ENCODE measurements at regions not wholly inside any gene's neighbourhood (a gene's known extent, or its start where the extent isn't known, plus 50 kb on each side); places are given as distances from the start of the nearest gene placed in this dataset.

DNA sequence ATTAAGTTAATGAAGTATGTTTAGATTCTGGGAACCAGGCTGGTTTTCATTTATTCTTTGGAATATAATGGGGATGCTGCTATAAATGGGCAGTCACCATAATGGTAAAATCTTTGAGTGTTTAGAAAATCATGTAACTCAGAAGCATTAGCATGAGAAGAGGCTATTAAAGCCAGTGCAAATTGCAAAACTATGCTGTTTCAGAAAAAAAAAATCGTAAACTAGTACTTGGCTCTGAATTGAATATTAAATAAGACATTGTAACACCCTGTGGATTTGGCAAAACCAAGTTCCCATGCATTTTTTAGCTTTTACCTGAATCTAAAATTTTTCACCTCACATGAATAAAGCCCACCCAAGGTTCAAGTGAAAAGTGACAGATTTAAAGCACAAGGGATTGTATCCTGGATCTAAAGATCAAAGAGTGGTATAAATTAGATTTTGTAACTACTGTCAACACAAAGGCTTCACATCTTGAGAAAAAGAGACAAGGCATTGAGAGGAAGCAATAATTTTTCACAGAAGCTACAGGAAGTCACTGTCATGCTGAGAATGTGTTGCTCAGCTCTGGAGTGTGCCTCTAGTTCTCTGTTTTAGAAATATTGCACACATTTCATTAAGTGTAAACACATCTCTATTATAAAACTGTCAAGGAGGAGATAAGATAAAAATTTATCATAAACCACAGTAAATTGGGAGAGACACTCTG, 142.2 kb downstream of the ABCA8 start:
- DNase-seq (no peak), ATAC-seq (replicated peaks) (no peak)
- Mint-ChIP-seq H3K4me3 (no peak overlapping the region), H3K27me3 (peaks cover 0 to 3% of the 10 kb centered on the region in 2 donors), H3K4me1 (no peaks in the 10 kb centered on the region), H3K36me3 (no peaks in the 10 kb centered on the region), H3K9me3 (peaks cover 0 to 4% of the 10 kb centered on the region in 2 donors), H3K27ac (no peak overlapping the region)

DNA sequence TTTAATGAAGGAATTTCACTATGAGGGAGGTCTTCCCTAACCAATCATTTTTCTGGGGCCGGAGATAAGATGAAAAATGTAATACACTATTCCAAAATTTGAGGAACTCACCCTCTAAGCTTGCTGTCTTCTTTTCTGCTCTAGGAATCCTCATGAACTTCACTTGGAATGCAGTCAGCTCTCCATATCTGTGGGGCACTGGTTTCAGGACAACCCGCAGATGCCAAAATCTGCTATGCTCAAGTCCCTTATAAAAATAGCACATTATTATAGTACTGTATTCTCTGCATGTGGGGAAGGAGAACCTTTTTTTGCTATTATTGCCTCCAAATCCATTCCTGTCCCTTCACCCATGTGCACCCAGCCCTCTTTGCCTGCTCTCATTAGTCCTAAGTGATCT, 146.0 kb downstream of the ABCA8 start:
- ATAC-seq (replicated peaks) (no peak), DNase-seq (no peak)
- H3K27me3 Mint-ChIP-seq = peaks cover 0 to 10% of the 10 kb centered on the region in 2 donors
- H3K27ac Mint-ChIP-seq = no peak overlapping the region
- H3K4me1 Mint-ChIP-seq = no peaks in the 10 kb centered on the region
- no peak overlapping the region for H3K4me3 Mint-ChIP-seq
- H3K9me3 Mint-ChIP-seq = peaks cover 0 to 4% of the 10 kb centered on the region in 2 donors
- H3K36me3 Mint-ChIP-seq = no peaks in the 10 kb centered on the region

DNA sequence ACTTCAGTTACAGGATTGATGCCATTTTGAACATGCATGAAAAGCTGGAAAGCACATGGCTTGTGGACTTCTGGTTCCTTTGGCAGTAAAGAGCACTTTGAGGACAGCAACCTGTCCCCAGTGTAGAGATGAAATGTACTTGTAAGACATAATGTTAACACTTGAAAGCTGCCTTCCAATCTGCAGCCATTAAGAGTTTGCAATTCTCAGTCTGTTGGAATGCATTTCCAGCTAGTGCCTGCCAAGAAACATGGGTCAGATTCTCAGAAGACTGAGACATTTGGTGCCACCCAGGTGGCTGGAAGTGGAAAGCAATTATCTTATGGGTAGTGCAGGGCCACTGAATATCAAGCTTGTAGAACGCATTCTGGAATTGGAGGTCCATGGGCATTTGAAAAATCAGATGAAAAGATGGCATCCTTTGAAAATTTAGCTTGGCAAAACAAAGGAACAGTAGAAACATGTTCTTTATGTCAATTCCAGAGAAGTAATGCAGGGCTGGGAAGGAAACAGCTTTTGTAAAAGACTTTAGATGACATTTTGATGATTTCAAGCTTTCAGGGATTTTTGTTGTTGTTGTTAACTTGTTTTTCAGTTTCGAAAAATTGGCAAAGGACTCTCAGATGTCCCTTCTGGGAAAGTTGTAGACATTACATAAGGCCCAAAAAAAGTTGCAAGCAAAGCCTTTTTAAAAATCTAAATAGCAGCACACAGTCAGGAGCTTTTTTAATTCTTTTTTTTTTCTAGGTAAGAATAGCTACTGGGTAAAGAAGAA, 147.0 kb downstream of the ABCA8 start:
- Mint-ChIP-seq H3K27me3 (peaks cover 0 to 10% of the 10 kb centered on the region in 2 donors), H3K36me3 (no peaks in the 10 kb centered on the region), H3K4me3 (no peak overlapping the region), H3K4me1 (no peaks in the 10 kb centered on the region), H3K27ac (no peak overlapping the region), H3K9me3 (peaks cover 0 to 4% of the 10 kb centered on the region in 2 donors)
- ATAC-seq (replicated peaks) (no peak), DNase-seq (no peak)

DNA sequence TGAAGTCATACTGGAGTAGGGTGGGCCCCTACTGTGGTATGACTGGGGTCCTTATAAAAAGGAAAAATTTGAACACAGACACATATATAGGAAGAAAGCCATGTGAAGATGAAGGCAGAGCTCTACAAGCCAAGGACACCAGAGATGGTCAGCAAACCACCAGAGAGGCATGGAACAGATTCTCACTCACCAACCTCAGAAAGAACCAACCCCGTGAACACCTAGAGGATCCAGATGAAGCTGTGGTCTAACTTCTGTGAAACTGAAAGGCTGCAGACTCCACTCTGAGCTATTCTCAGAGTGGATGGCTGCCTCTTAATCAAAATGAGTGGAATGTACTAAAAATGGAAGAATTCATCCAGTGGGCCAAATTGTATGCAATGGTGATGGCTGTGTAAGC, 149.6 kb downstream of the ABCA8 start:
- Mint-ChIP-seq H3K4me1 (no peaks in the 10 kb centered on the region), H3K36me3 (no peaks in the 10 kb centered on the region), H3K27me3 (peaks cover 0 to 13% of the 10 kb centered on the region in 2 donors), H3K9me3 (no peaks in the 10 kb centered on the region), H3K27ac (no peak overlapping the region), H3K4me3 (no peak overlapping the region)
- DNase-seq = no peak
- no peak for ATAC-seq (replicated peaks)

DNA sequence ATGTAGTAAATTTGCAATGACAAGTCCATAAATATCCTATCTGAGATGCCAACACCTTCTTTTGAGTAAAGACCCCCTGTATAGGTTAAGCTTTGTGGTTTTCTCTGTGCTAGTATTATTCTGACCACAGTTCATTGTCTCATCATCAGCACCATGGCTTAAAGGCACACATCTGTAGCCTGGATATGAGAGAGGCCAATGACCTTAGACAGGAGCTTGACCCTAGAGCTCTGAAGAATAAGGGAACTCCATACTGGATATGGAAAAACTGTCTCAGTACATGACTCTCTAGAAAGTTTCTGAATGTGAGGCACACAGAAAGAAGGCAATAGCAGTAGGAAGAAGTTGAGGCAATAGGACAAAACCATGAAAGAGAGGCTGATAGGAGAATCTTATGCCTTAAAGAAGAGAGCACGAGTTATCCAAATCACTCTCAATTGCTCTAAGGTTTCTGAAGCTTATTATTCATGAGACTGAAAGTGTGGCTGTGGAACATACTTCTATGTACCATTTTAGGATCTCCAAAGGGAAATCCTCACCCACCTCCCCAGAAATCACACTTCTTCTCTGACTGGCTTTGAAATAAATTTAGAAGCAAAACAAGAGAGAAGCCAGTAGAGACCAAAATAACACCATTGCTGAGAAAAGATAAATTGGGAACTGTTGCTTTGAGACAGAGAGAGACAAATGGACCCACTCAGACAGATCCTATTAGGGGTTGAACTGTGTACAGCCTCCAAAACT, 150.2 kb downstream of the ABCA8 start:
- H3K27ac Mint-ChIP-seq = no peak overlapping the region
- H3K4me1 Mint-ChIP-seq = no peaks in the 10 kb centered on the region
- ATAC-seq (replicated peaks) (no peak), DNase-seq (no peak)
- H3K27me3 Mint-ChIP-seq = peaks cover 0 to 13% of the 10 kb centered on the region in 2 donors
- H3K4me3 Mint-ChIP-seq = no peak overlapping the region
- no peaks in the 10 kb centered on the region for H3K36me3 Mint-ChIP-seq
- no peaks in the 10 kb centered on the region for H3K9me3 Mint-ChIP-seq

DNA sequence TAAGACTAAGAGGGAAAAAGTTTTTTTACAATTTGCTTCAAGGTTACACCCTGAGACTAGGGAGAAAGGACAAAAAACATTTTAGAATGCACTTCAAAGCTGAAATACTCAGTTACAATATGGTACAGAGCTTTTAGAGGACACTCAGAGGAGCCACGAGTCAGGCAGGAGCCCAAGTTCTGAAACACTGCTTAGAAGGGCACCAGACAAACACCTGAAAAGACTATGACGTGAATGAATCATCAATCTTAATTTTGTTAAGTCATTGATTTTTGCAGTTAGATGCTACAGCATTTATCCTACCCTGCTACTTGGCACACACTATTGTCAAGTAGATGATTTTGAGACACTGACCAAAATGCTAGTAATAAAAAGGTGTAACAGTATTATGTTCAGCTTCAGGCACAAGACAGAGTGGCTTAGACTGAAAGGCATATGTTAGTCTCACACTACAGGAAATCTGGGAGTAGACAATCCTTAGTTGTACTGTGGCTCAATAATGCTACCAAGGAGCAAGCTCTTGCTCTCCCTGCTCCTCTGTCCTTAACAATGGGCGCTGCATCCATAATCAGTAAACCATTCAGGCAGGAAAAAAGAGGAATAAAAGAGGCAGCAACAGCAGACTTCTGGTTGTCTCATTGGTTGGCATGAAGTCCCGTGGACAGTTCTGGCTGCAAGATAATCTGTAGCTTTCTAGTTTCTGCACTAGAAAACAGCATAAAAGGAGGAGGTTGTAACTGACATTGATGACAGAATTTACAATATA, 151.8 kb downstream of the ABCA8 start:
- H3K9me3 Mint-ChIP-seq = no peaks in the 10 kb centered on the region
- DNase-seq = no peak

DNA sequence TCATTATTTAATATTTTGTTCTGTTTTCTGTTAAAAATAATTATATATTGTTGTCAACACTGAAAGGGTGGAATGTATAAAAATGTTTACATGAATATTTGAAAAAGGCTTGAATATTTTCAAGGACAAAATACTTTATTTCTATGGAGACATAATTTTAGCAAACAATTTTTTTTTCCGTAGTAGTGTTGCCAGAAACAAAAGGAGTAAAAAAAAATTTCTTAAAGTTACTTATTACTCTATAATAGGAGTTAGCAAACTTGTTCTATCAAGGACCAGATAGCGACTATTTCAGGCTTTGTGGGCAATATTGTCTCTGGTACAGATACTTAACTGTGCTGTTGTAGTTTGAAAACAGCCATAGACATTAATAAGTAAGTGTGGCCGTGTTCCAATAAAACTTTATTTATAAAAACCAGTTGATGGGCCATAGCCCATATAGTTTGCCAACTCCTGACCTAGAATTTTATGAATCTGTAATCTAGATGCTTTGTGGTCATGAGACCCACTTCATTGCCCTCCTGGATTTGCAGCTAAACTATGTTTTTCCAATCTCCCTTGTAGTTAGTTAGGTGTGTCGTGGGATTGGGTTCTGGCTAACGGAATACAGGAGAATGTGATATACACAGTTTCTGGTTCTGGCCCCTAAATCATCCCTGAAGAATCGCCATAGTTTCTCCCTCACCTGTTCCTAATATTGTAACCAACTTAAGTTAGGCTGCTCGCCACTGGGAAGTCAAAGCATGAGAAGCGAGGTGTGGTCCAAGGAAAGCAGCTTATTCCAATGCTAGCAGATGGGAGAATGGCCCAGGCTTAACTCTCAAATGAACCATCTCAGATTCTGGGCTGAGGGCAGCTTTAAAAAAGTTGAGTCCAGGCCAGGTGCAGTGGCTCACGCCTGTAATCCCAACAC, 153.6 kb downstream of the ABCA8 start:
- no peaks in the 10 kb centered on the region for H3K9me3 Mint-ChIP-seq
- H3K27ac Mint-ChIP-seq = no peak overlapping the region
- peaks cover 0 to 1% of the 10 kb centered on the region in 2 donors for H3K4me1 Mint-ChIP-seq
- no peak overlapping the region for H3K4me3 Mint-ChIP-seq
- no peaks in the 10 kb centered on the region for H3K36me3 Mint-ChIP-seq
- DNase-seq (no peak), ATAC-seq (replicated peaks) (no peak)
- H3K27me3 Mint-ChIP-seq = peaks cover 0 to 8% of the 10 kb centered on the region in 2 donors

More for the DNA sequence above, 151.8 kb downstream of the ABCA8 start:
- no peak for ATAC-seq (replicated peaks)
- Mint-ChIP-seq H3K4me3 (no peak overlapping the region), H3K36me3 (no peaks in the 10 kb centered on the region), H3K27ac (no peak overlapping the region), H3K4me1 (no peaks in the 10 kb centered on the region), H3K27me3 (peaks cover 0 to 13% of the 10 kb centered on the region in 2 donors)

DNA sequence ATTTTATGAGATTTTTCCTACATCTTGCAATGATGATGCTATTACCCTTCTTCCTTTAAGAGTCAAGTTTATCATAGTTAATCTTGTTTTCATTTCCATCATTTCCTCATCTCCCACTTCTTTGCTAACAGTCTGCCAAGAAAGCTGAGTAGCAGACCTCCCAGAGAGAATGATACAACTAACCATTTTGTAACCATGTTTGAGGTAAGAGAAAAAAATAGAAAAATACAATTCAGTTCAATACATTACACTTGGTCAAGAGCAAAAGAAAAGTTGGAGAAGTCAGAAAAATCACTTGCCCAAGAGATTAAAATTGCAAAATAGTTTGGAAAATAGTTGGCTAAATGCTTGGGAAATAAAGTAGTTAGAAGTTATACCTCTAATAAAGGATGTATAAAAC, 154.4 kb downstream of the ABCA8 start:
- DNase-seq (no peak), ATAC-seq (replicated peaks) (no peak)
- Mint-ChIP-seq H3K27me3 (peaks cover 0 to 8% of the 10 kb centered on the region in 2 donors), H3K36me3 (no peaks in the 10 kb centered on the region), H3K9me3 (no peaks in the 10 kb centered on the region), H3K4me1 (peaks cover 2 to 10% of the 10 kb centered on the region in 2 donors), H3K27ac (no peak overlapping the region), H3K4me3 (no peak overlapping the region)

DNA sequence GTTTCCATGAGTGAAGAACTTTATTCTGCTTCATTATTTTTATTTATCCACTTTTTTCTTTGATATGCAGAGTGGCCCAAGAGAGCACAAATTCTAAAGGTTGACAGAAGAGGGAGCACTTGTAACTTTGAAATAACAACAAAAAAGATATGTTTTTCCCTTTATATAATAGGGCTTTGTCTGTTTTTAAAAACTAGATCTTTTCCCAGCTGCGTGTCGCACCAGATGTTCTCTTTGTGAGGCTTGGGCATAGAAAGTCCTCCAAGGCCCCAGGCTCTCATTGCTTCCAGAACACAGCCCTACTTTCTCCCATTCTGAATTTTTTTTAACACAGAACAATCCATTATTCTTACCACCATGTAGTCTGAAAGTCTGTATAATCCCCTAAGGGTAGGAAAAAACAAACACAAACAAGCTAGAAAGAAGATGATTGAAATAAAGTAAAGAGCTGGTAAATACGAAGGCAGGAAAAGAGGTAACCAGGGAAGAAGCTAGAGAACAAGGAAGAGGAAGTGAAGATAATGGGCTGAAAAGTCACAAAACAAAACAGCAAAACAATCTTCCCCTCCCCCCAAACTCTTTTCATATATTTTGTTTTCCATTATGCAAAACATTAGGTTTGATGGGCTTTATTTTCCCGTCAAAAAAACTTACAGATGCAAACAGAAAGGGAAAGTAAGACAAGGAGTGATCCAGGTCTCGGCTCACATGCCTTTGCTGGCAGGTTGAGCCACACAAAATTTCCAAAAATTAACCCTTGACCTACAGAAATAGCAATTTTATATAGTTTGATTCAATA, 160.4 kb downstream of the ABCA8 start:
- ATAC-seq (replicated peaks) = peak; percentile 29 to 42
- no peak for DNase-seq
- Mint-ChIP-seq H3K27me3 (no peaks in the 10 kb centered on the region), H3K9me3 (no peaks in the 10 kb centered on the region), H3K27ac (peak overlapping the region; percentile 21), H3K4me1 (peaks cover 13 to 34% of the 10 kb centered on the region in 2 donors), H3K36me3 (no peaks in the 10 kb centered on the region), H3K4me3 (peak overlapping the region; percentile 40 to 58)

DNA sequence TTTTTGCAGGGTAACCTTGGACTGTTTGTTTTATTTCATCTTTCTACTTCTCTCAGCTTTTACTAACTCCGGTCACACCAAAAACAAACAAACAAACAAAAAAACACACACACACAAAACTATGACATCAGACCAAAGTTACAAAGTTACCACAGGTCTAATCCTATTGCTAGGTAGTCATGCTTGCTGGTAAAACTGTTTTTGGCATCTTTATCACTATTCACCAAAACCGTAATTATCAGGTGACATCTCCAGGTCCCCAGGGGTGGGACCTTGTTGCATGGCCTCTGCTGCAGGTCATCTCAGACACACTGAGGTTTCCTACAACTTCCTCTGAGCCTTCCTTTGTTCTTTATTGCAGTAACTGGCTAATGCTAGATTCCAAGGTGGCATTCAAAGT, 162.3 kb downstream of the ABCA8 start:
- DNase-seq = no peak
- H3K36me3 Mint-ChIP-seq = no peaks in the 10 kb centered on the region
- ATAC-seq (replicated peaks) = no peak
- H3K9me3 Mint-ChIP-seq = no peaks in the 10 kb centered on the region
- H3K4me3 Mint-ChIP-seq = no peak overlapping the region
- H3K27me3 Mint-ChIP-seq = no peaks in the 10 kb centered on the region
- H3K27ac Mint-ChIP-seq = no peak overlapping the region
- H3K4me1 Mint-ChIP-seq = peaks cover 13 to 34% of the 10 kb centered on the region in 2 donors

DNA sequence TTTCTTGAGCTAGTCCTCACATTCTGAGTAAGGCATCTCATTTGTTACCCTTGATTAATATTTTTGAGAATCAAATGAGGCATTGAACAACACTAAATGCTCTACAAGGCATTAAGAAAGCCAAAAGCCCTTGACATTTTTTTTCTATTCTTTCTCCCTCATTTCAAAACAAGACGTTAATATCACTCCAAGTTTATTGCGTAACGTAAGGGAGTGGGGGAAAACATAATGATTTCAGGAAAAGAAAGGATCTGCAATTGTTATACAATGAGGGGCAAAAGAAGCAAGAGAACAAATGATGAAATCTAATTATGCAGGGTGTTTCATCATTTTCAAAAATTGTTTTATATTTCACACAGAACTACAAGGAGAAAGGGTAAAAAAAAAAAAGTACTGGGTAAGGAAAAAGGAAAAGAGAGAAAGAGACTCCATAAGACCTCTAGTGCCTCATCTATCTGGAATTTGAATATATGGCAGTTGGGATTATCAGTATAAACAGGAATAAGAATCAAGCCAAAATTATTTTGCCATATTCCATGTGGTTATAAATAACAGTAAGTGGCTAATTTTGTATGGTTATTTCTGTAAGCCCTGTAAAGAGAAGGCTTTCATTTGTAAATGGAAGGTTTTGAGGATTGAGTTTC, 163.0 kb downstream of the ABCA8 start:
- no peaks in the 10 kb centered on the region for H3K9me3 Mint-ChIP-seq
- H3K36me3 Mint-ChIP-seq = no peaks in the 10 kb centered on the region
- H3K27me3 Mint-ChIP-seq = no peaks in the 10 kb centered on the region
- peaks cover 13 to 34% of the 10 kb centered on the region in 2 donors for H3K4me1 Mint-ChIP-seq
- DNase-seq = no peak
- no peak overlapping the region for H3K4me3 Mint-ChIP-seq
- no peak overlapping the region for H3K27ac Mint-ChIP-seq
- no peak for ATAC-seq (replicated peaks)

DNA sequence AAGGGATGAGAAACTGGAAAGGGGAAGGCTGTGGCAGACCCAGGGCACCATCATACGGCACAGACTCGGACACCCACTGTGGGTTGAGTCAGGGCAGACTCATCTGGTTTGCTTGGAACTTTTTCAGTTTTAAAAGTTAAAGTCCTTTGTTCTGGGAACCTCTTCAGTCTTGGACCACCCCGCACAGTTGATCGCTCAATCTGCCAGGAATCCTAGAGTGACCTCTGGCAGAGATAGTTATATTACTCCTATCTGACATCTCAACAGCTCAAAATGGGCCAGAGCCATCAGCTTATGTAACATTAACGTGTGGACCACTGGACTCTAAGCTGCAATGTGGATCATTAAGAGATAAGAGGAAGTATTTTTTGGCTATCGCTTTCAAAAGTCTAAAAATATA, 164.3 kb downstream of the ABCA8 start:
- DNase-seq (no peak), ATAC-seq (replicated peaks) (no peak)
- no peak overlapping the region for H3K4me3 Mint-ChIP-seq
- H3K27me3 Mint-ChIP-seq = no peaks in the 10 kb centered on the region
- H3K9me3 Mint-ChIP-seq = no peaks in the 10 kb centered on the region
- H3K27ac Mint-ChIP-seq = no peak overlapping the region
- H3K4me1 Mint-ChIP-seq = peaks cover 11 to 26% of the 10 kb centered on the region in 2 donors
- no peaks in the 10 kb centered on the region for H3K36me3 Mint-ChIP-seq
